Subcutaneous abdominal adipose tissue (tissue), 5 donors: ENCODE measurements at regions not wholly inside any gene's neighbourhood (a gene's known extent, or its start where the extent isn't known, plus 50 kb on each side); places are given as distances from the start of the nearest gene placed in this dataset.

ENCODE experiments used
- H3K27ac ChIP-seq: one replicate; pipeline ENCODE4 v1.7.0; 2013; ENCODE audit warnings: low read depth, mild to moderate bottlenecking, inconsistent platforms, low read length, moderate library complexity
- H3K27me3 ChIP-seq, 5 donors: one replicate each; pipeline ENCODE4 v1.7.0; 2013; ENCODE audit warnings: low read length in 5 of 5, inconsistent platforms in 1 of 5; ENCODE audit not compliant: control insufficient read depth in 5 of 5, insufficient read depth in 4 of 5
- H3K36me3 ChIP-seq, 5 donors: one replicate each; pipeline ENCODE4 v1.7.0; 2013; ENCODE audit warnings: low read length in 5 of 5; ENCODE audit not compliant: control insufficient read depth in 5 of 5, insufficient read depth in 5 of 5
- H3K4me1 ChIP-seq, 5 donors: one replicate each; pipeline ENCODE4 v1.7.0; 2013; ENCODE audit warnings: low read length in 5 of 5, mild to moderate bottlenecking in 3 of 5, moderate library complexity in 1 of 5; ENCODE audit not compliant: control insufficient read depth in 5 of 5, insufficient read depth in 5 of 5
- H3K4me3 ChIP-seq, 5 donors: one replicate each; pipeline ENCODE4 v1.7.0; 2013; ENCODE audit warnings: low read length in 5 of 5, low read depth in 1 of 5
- H3K9ac ChIP-seq, 5 donors: one replicate each; pipeline ENCODE4 v1.7.0; 2013; ENCODE audit warnings: low read length in 5 of 5, mild to moderate bottlenecking in 4 of 5, moderate library complexity in 3 of 5
- H3K9me3 ChIP-seq, 5 donors: one replicate each; pipeline ENCODE4 v1.7.0; 2013; ENCODE audit warnings: low read length in 5 of 5; ENCODE audit not compliant: control insufficient read depth in 5 of 5
- donor health status: healthy.
- donor health status: healthy.
- donor health status: healthy.
- donor health status: healthy.
- donor health status: healthy.

GRCh38 chr4:138756519-138756918 lies 259.1 kb upstream of the NOCT start:
- Histone ChIP-seq H3K4me1 (no peaks in the 10 kb centered on the region), H3K4me3 (no peak overlapping the region), H3K9ac (no peak overlapping the region), H3K36me3 (no peaks in the 10 kb centered on the region), H3K27me3 (no peaks in the 10 kb centered on the region), H3K9me3 (peaks cover 0 to 9% (median 6%) of the 10 kb centered on the region in 5 donors), H3K27ac (no peak overlapping the region)

- H3K27me3 ChIP-seq: no peaks in the 10 kb centered on the region
- peaks cover 2 to 13% (median 6%) of the 10 kb centered on the region in 5 donors for H3K9me3 ChIP-seq
- no peaks in the 10 kb centered on the region for H3K36me3 ChIP-seq
- H3K27ac ChIP-seq: no peak overlapping the region
- H3K9ac ChIP-seq: no peak overlapping the region
- no peak overlapping the region for H3K4me3 ChIP-seq
- H3K4me1 ChIP-seq: no peaks in the 10 kb centered on the region
These were observed 264.3 kb upstream of the NOCT start for GRCh38 chr4:138751309-138751708.

GRCh38 chr4:138749303-138749702 lies 266.3 kb upstream of the NOCT start:
- no peak overlapping the region for H3K9ac ChIP-seq
- H3K4me1 ChIP-seq: no peaks in the 10 kb centered on the region
- H3K36me3 ChIP-seq: no peaks in the 10 kb centered on the region
- no peak overlapping the region for H3K4me3 ChIP-seq
- peaks cover 2 to 13% (median 6%) of the 10 kb centered on the region in 5 donors for H3K9me3 ChIP-seq
- H3K27ac ChIP-seq: no peak overlapping the region
- no peaks in the 10 kb centered on the region for H3K27me3 ChIP-seq

- Histone ChIP-seq H3K9ac (no peak overlapping the region), H3K27me3 (no peaks in the 10 kb centered on the region), H3K27ac (no peak overlapping the region), H3K4me1 (no peaks in the 10 kb centered on the region), H3K9me3 (no peaks in the 10 kb centered on the region), H3K4me3 (no peak overlapping the region), H3K36me3 (no peaks in the 10 kb centered on the region)
These were observed 273.7 kb upstream of the NOCT start for GRCh38 chr4:138741766-138742377.

GRCh38 chr4:138740816-138741745 lies 274.5 kb upstream of the NOCT start:
- Histone ChIP-seq H3K4me1 (no peaks in the 10 kb centered on the region), H3K27ac (no peak overlapping the region), H3K4me3 (no peak overlapping the region), H3K27me3 (no peaks in the 10 kb centered on the region), H3K36me3 (no peaks in the 10 kb centered on the region), H3K9me3 (no peaks in the 10 kb centered on the region), H3K9ac (no peak overlapping the region)

- Histone ChIP-seq H3K4me3 (no peak overlapping the region), H3K27me3 (no peaks in the 10 kb centered on the region), H3K36me3 (no peaks in the 10 kb centered on the region), H3K27ac (no peak overlapping the region), H3K9me3 (no peaks in the 10 kb centered on the region), H3K4me1 (no peaks in the 10 kb centered on the region), H3K9ac (no peak overlapping the region)
These were observed 279.2 kb upstream of the NOCT start for GRCh38 chr4:138736362-138736761.

GRCh38 chr4:138734746-138735145 lies 280.8 kb upstream of the NOCT start:
- H3K4me3 ChIP-seq: no peak overlapping the region
- no peaks in the 10 kb centered on the region for H3K27me3 ChIP-seq
- no peaks in the 10 kb centered on the region for H3K9me3 ChIP-seq
- H3K9ac ChIP-seq: no peak overlapping the region
- H3K36me3 ChIP-seq: no peaks in the 10 kb centered on the region
- H3K4me1 ChIP-seq: no peaks in the 10 kb centered on the region
- no peak overlapping the region for H3K27ac ChIP-seq

- Histone ChIP-seq H3K4me1 (no peaks in the 10 kb centered on the region), H3K27me3 (no peaks in the 10 kb centered on the region), H3K9me3 (no peaks in the 10 kb centered on the region), H3K27ac (no peak overlapping the region), H3K36me3 (no peaks in the 10 kb centered on the region), H3K9ac (no peak overlapping the region), H3K4me3 (no peak overlapping the region)
These were observed 287.0 kb upstream of the NOCT start for GRCh38 chr4:138728566-138728965.

GRCh38 chr4:138727731-138728130 lies 287.9 kb upstream of the NOCT start:
- no peak overlapping the region for H3K27ac ChIP-seq
- no peaks in the 10 kb centered on the region for H3K4me1 ChIP-seq
- H3K27me3 ChIP-seq: no peaks in the 10 kb centered on the region
- no peak overlapping the region for H3K4me3 ChIP-seq
- no peaks in the 10 kb centered on the region for H3K36me3 ChIP-seq
- H3K9ac ChIP-seq: no peak overlapping the region
- H3K9me3 ChIP-seq: no peaks in the 10 kb centered on the region

- H3K27ac ChIP-seq: no peak overlapping the region
- H3K27me3 ChIP-seq: no peaks in the 10 kb centered on the region
- H3K4me1 ChIP-seq: no peaks in the 10 kb centered on the region
- no peak overlapping the region for H3K9ac ChIP-seq
- H3K36me3 ChIP-seq: no peaks in the 10 kb centered on the region
- H3K9me3 ChIP-seq: no peaks in the 10 kb centered on the region
- H3K4me3 ChIP-seq: no peak overlapping the region
These were observed 291.1 kb upstream of the NOCT start for GRCh38 chr4:138724530-138724929.
